ENCODE measurements at regions not wholly inside any gene's neighbourhood (a gene's known extent, or its start where the extent isn't known, plus 50 kb on each side); places are given as distances from the start of the nearest gene placed in this dataset.

- TF ChIP-seq CTCF (IDR thresholded peaks at IDR 0.05) (no peak), EP300 (IDR thresholded peaks at IDR 0.05) (no peak)
Measured at GRCh38 chr14:37681486-37681885, 86.1 kb downstream of the TTC6 start.

All from ovary (tissue), 3 donors.